Testis (tissue), 2 donors: ENCODE measurements at regions not wholly inside any gene's neighbourhood (a gene's known extent, or its start where the extent isn't known, plus 50 kb on each side); places are given as distances from the start of the nearest gene placed in this dataset.
"Not testable (repeated sequence)": the region's sequence is repeated elsewhere in the genome, so short reads cannot be mapped to it uniquely, and the experiment has no call there.

Source experiments
- DNase-seq: peaks from one replicate; pipeline ENCODE4 v3.0.0-alpha.2; 2019
- H3K27ac ChIP-seq, 2 donors: fragments of 200-600 bp; sonication (generic); one replicate each; pipeline ENCODE4 v1.5.1; 2019
- H3K27me3 ChIP-seq: fragments of 200-600 bp; sonication (generic); one replicate; pipeline ENCODE4 v1.5.1; 2019
- H3K36me3 ChIP-seq: fragments of 200-600 bp; sonication (generic); one replicate; pipeline ENCODE4 v1.5.1; 2017; ENCODE audit warnings: low read depth; ENCODE audit errors: missing control alignments
- H3K4me1 ChIP-seq: fragments of 200-600 bp; sonication (generic); one replicate; pipeline ENCODE4 v1.5.1; 2019
- H3K4me3 ChIP-seq, 2 donors: fragments of 200-600 bp; sonication (generic); one replicate each; pipeline ENCODE4 v1.5.1; 2017 to 2019
- H3K9me3 ChIP-seq: fragments of 200-600 bp; sonication (generic); one replicate; pipeline ENCODE4 v1.5.1; 2017
- CTCF ChIP-seq, 3 experiments: fragments of 450-650 bp in 2 of 3; fragments of 200-600 bp in 1 of 3; sonication (generic) in 1 of 3; IDR thresholded peaks; one replicate each; pipeline ENCODE4 v1.5.1; 2016 to 2019; ENCODE audit warnings: antibody characterized with exemption in 3 of 3, mild to moderate bottlenecking in 2 of 3, moderate library complexity in 1 of 3
- POLR2A ChIP-seq: fragments of 450-650 bp; IDR thresholded peaks from one replicate; pipeline ENCODE4 v1.6.1; 2017; ENCODE audit warnings: antibody characterized with exemption, mild to moderate bottlenecking, moderate library complexity
- WGBS, 2 donors: methylation state at CpG; one replicate each; pipeline ENCODE4 v1.1.5; 2018; 5-methylcytosine and 5-hydroxymethylcytosine counted together
- intact Hi-C: fragments of 100-400 bp; cut with DNase I; formaldehyde crosslinking; loops from one replicate; pipeline ENCODE4 v1.15.1; 2023; ENCODE audit warnings: low total_unique reads

- no peak for DNase-seq
Measured at GRCh38 chr15:77864211-77865105, 213.1 kb downstream of the TBC1D2B start.

GRCh38 chr15:77863491-77864105 lies 213.9 kb downstream of the TBC1D2B start:
- H3K36me3 ChIP-seq, result no peaks in the 10 kb centered on the region
- H3K9me3 ChIP-seq, result no peaks in the 10 kb centered on the region
- DNase-seq, result no peak
- intact Hi-C loops, result no loop called here
- no peak overlapping the region for H3K4me3 ChIP-seq
- no peaks in the 10 kb centered on the region for H3K4me1 ChIP-seq
- H3K27ac ChIP-seq, result no peak overlapping the region
- 81% methylated on average over 6 to 12 of the region's 12 CpGs for WGBS, 2 donors
- no peak for TF ChIP-seq CTCF (IDR thresholded peaks at IDR 0.05)
- no peaks in the 10 kb centered on the region for H3K27me3 ChIP-seq

More at GRCh38 chr15:77864211-77865105, 213.1 kb downstream of the TBC1D2B start:
- intact Hi-C loops, result no loop called here
- no peaks in the 10 kb centered on the region for H3K36me3 ChIP-seq
- no peaks in the 10 kb centered on the region for H3K9me3 ChIP-seq
- TF ChIP-seq CTCF (IDR thresholded peaks at IDR 0.05) (no peak), POLR2A (no peak)
- no peaks in the 10 kb centered on the region for H3K27me3 ChIP-seq
- no peak overlapping the region for H3K27ac ChIP-seq
- no peak overlapping the region for H3K4me3 ChIP-seq
- H3K4me1 ChIP-seq, result no peaks in the 10 kb centered on the region
- WGBS, 2 donors, result 67 to 85% methylated on average over 10 to 20 of the region's 21 CpGs

GRCh38 chr15:77862651-77863104 lies 214.8 kb downstream of the TBC1D2B start:
- Histone ChIP-seq H3K36me3 (no peaks in the 10 kb centered on the region), H3K27ac (no peak overlapping the region), H3K27me3 (no peaks in the 10 kb centered on the region), H3K4me1 (no peaks in the 10 kb centered on the region), H3K4me3 (no peak overlapping the region), H3K9me3 (no peaks in the 10 kb centered on the region)
- WGBS, 2 donors, result 81 to 88% methylated on average over 7 to 13 of the region's 13 CpGs
- no peak for TF ChIP-seq CTCF (IDR thresholded peaks at IDR 0.05)
- TF ChIP-seq POLR2A, result no peak
- intact Hi-C loops, result no loop called here
- no peak for DNase-seq

GRCh38 chr15:77861997-77862635 lies 215.4 kb downstream of the TBC1D2B start:
- H3K4me3 ChIP-seq, H3K4me1 ChIP-seq, H3K27ac ChIP-seq, H3K27me3 ChIP-seq, H3K9me3 ChIP-seq, intact Hi-C loops, H3K36me3 ChIP-seq, DNase-seq: not testable (repeated sequence)
- 80 to 96% methylated on average over 4 to 10 of the region's 10 CpGs for WGBS, 2 donors

GRCh38 chr15:77860071-77860691 lies 217.3 kb downstream of the TBC1D2B start:
- H3K27ac ChIP-seq, result no peak overlapping the region
- no peaks in the 10 kb centered on the region for H3K4me1 ChIP-seq
- no peak overlapping the region for H3K4me3 ChIP-seq
- TF ChIP-seq CTCF (IDR thresholded peaks at IDR 0.05), result no peak
- TF ChIP-seq POLR2A, result no peak
- intact Hi-C loops, result no loop called here
- no peaks in the 10 kb centered on the region for H3K27me3 ChIP-seq
- 81 to 94% methylated on average over 7 to 10 of the region's 10 CpGs for WGBS, 2 donors
- H3K9me3 ChIP-seq, result no peaks in the 10 kb centered on the region
- no peaks in the 10 kb centered on the region for H3K36me3 ChIP-seq
- DNase-seq, result no peak
